GM21723 (cell line): ENCODE measurements at regions not wholly inside any gene's neighbourhood (a gene's known extent, or its start where the extent isn't known, plus 50 kb on each side); places are given as distances from the start of the nearest gene placed in this dataset.
A peak's percentile ranks its signal among the peaks of the same experiment; 100 is the strongest.

Experiments used
- ATAC-seq: cut with Tn5 transposase; IDR thresholded peaks from one replicate; pipeline ENCODE4 v1.9.1; 2021; ENCODE audit warnings: mild to moderate bottlenecking, moderate library complexity; ENCODE audit not compliant: unreplicated experiment

GRCh38 chr2:18467749-18468360, 92.6 kb downstream of the RDH14 start:
- ATAC-seq, result no peak

GRCh38 chr2:18465979-18466378, 94.5 kb downstream of the RDH14 start:
- no peak for ATAC-seq

- no peak for ATAC-seq
Observed at GRCh38 chr2:18464913-18465312, 95.5 kb downstream of the RDH14 start.

- no peak for ATAC-seq
Observed at GRCh38 chr2:18456026-18456425, 104.4 kb downstream of the RDH14 start.

- ATAC-seq, result no peak
Observed at GRCh38 chr2:18455236-18455862, 105.1 kb downstream of the RDH14 start.

- ATAC-seq, result no peak
Observed at GRCh38 chr2:18454692-18455235, 105.7 kb downstream of the RDH14 start.

GRCh38 chr2:18446715-18447114, 113.7 kb downstream of the RDH14 start:
- no peak for ATAC-seq

GRCh38 chr2:18445433-18446320, 114.8 kb downstream of the RDH14 start:
- ATAC-seq, result no peak

- no peak for ATAC-seq
Observed at GRCh38 chr2:18444806-18445205, 115.6 kb downstream of the RDH14 start.

- ATAC-seq, result no peak
Observed at GRCh38 chr2:18441583-18441982, 118.9 kb downstream of the RDH14 start.

- ATAC-seq, result no peak
Observed at GRCh38 chr2:18440777-18441176, 119.7 kb downstream of the RDH14 start.

- no peak for ATAC-seq
Observed at GRCh38 chr2:18440141-18440661, 120.3 kb downstream of the RDH14 start.

- ATAC-seq, result no peak
Observed at GRCh38 chr2:18439716-18440115, 120.7 kb downstream of the RDH14 start.

- ATAC-seq, result no peak
Observed at GRCh38 chr2:18437909-18438308, 122.5 kb downstream of the RDH14 start.

GRCh38 chr2:18436503-18437005, 123.9 kb downstream of the RDH14 start:
- no peak for ATAC-seq

- ATAC-seq, result peak; percentile 55
Observed at GRCh38 chr2:18435426-18436037, 124.9 kb downstream of the RDH14 start.

GRCh38 chr2:18433872-18434271, 126.6 kb downstream of the RDH14 start:
- no peak for ATAC-seq

- ATAC-seq, result no peak
Observed at GRCh38 chr2:18432999-18433398, 127.5 kb downstream of the RDH14 start.

GRCh38 chr2:18430996-18431748, 129.3 kb downstream of the RDH14 start:
- ATAC-seq, result no peak

GRCh38 chr2:18428516-18428915, 131.9 kb downstream of the RDH14 start:
- ATAC-seq, result no peak
